Neural cell (in vitro differentiated cells): ENCODE measurements at regions not wholly inside any gene's neighbourhood (a gene's known extent, or its start where the extent isn't known, plus 50 kb on each side); places are given as distances from the start of the nearest gene placed in this dataset.

Experiments
- H2AFZ ChIP-seq: fragments of 200-600, 300-800 bp; sonication (generic), shearing (Covaris generic); 2 replicates; pipeline ENCODE4 v1.6.0; 2014; ENCODE audit warnings: low read depth, mild to moderate bottlenecking, antibody characterized with exemption, low read length, moderate library complexity
- H3F3A ChIP-seq: fragments of 200-600 bp; shearing (Covaris generic); 2 replicates; pipeline ENCODE4 v1.6.1; 2016; ENCODE audit warnings: mild to moderate bottlenecking, moderate library complexity, mixed read lengths, antibody characterized with exemption, low read length; ENCODE audit not compliant: insufficient read depth, poor library complexity, severe bottlenecking
- H3K27ac ChIP-seq: fragments of 200-600, 300-800 bp; sonication (generic), shearing (Covaris generic); 2 replicates; pipeline ENCODE4 v1.5.1; 2014; ENCODE audit warnings: mild to moderate bottlenecking, low read length, moderate library complexity
- H3K27me3 ChIP-seq: fragments of 300-800, 200-600 bp; sonication (generic), shearing (Covaris generic); 2 replicates; pipeline ENCODE4 v1.6.0; 2014; ENCODE audit warnings: mild to moderate bottlenecking, low read depth, low read length, moderate library complexity; ENCODE audit not compliant: insufficient read depth
- H3K36me3 ChIP-seq: fragments of 300-800, 200-600 bp; sonication (generic), shearing (Covaris generic); 2 replicates; pipeline ENCODE4 v1.5.1; 2014; ENCODE audit warnings: mild to moderate bottlenecking, antibody characterized with exemption, low read length, moderate library complexity; ENCODE audit not compliant: insufficient read depth
- H3K4me2 ChIP-seq: fragments of 300-800, 200-600 bp; sonication (generic), shearing (Covaris generic); 2 replicates; pipeline ENCODE4 v1.6.0; 2014; ENCODE audit warnings: mild to moderate bottlenecking, low read length
- H3K4me3 ChIP-seq: fragments of 300-800, 200-600 bp; sonication (generic), shearing (Covaris generic); 2 replicates; pipeline ENCODE4 v1.5.1; 2014; ENCODE audit warnings: mild to moderate bottlenecking, low read length, moderate library complexity
- H3K79me2 ChIP-seq: fragments of 200-600 bp; shearing (Covaris generic); replicated peaks from 2 replicates; pipeline ENCODE4 v1.6.0; 2014; ENCODE audit warnings: mild to moderate bottlenecking, low read length, moderate library complexity; ENCODE audit not compliant: insufficient read depth
- H3K9ac ChIP-seq: fragments of 300-800, 200-600 bp; sonication (generic), shearing (Covaris generic); 2 replicates; pipeline ENCODE4 v1.6.1; 2016; ENCODE audit warnings: mild to moderate bottlenecking, low read length, mixed read lengths
- H3K9me2 ChIP-seq: fragments of 200-600 bp; shearing (Covaris generic); 2 replicates; pipeline ENCODE4 v1.6.1; 2016; ENCODE audit warnings: mild to moderate bottlenecking, low read length, mixed read lengths; ENCODE audit not compliant: insufficient read depth
- H3K9me3 ChIP-seq: fragments of 200-600, 300-800 bp; sonication (generic), shearing (Covaris generic); 2 replicates; pipeline ENCODE4 v1.6.1; 2016; ENCODE audit warnings: mild to moderate bottlenecking, mixed run types, low read length, moderate library complexity, mixed read lengths
- H4K20me1 ChIP-seq: fragments of 200-600 bp; shearing (Covaris generic); 2 replicates; pipeline ENCODE4 v1.6.1; 2016; ENCODE audit warnings: mild to moderate bottlenecking, mixed run types; ENCODE audit not compliant: insufficient read depth
- EP300 ChIP-seq: fragments of 450-650 bp; conservative IDR thresholded peaks from 2 replicates; pipeline ENCODE4 v1.6.1; 2014; ENCODE audit warnings: antibody characterized with exemption, mild to moderate bottlenecking, moderate library complexity; ENCODE audit not compliant: poor library complexity, severe bottlenecking
- EZH2 ChIP-seq: fragments of 200-600, 300-800 bp; shearing (Covaris generic), sonication (generic); IDR thresholded peaks from 2 replicates; pipeline ENCODE4 v1.6.1; 2014; ENCODE audit warnings: antibody characterized with exemption, low read length, borderline replicate concordance, mild to moderate bottlenecking; ENCODE audit not compliant: insufficient read depth, poor library complexity, severe bottlenecking
- MXI1 ChIP-seq: fragments of 450-650 bp; conservative IDR thresholded peaks from 2 replicates; pipeline ENCODE4 v1.6.1; 2014; ENCODE audit warnings: antibody characterized with exemption, mild to moderate bottlenecking; ENCODE audit not compliant: poor library complexity, severe bottlenecking
- POLR2AphosphoS5 ChIP-seq: IDR thresholded peaks from 2 replicates; pipeline ENCODE4 v1.6.1; 2012
- RAD21 ChIP-seq: fragments of 450-650 bp; conservative IDR thresholded peaks from 2 replicates; pipeline ENCODE4 v1.6.1; 2014; ENCODE audit warnings: antibody characterized with exemption, mild to moderate bottlenecking, moderate library complexity
- SMC3 ChIP-seq: fragments of 450-650 bp; conservative IDR thresholded peaks from 2 replicates; pipeline ENCODE4 v1.6.1; 2014; ENCODE audit warnings: antibody characterized with exemption, mild to moderate bottlenecking, moderate library complexity; ENCODE audit not compliant: poor library complexity
- TAF1 ChIP-seq: IDR thresholded peaks from 2 replicates; pipeline ENCODE4 v1.6.1; 2012; ENCODE audit warnings: low read depth
- TF ChIP-seq, protein P1 (sequence below): fragments of 450-650 bp; IDR thresholded peaks from 2 replicates; pipeline ENCODE4 v1.5.1; 2014; ENCODE audit warnings: antibody characterized with exemption, mild to moderate bottlenecking, moderate library complexity; ENCODE audit not compliant: poor library complexity, severe bottlenecking
- TF ChIP-seq, protein P2 (sequence below): IDR thresholded peaks from 2 replicates; pipeline ENCODE4 v1.6.1; 2012; ENCODE audit warnings: borderline replicate concordance

DNA sequence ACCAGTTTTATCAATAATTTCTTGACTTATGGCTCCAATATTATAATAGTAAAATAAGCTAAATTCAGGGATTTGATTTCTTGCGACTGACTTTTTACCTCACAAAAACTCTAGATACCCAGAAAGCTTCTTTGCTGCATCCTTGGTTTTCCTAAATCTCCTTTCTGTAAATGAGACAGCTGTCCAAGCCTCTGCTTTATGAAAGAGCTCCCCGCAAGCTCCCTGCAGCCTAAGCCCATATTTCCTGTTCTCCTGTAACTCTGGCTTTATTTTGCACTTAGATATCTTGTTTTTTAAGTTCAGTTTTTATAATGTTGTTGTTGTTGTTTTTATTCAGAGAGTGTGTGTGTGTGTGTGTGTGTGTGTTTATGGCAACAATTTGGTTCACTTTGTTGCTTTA lies 361.7 kb upstream of the PKDCC start:
- H3K9me3 ChIP-seq, result no peaks in the 10 kb centered on the region
- no peak overlapping the region for H3K27ac ChIP-seq
- H3K4me2 ChIP-seq, result no peak overlapping the region
- H3K27me3 ChIP-seq, result no peaks in the 10 kb centered on the region
- TF ChIP-seq MXI1, result no peak
- no peak for TF ChIP-seq POLR2AphosphoS5
- no peak for TF ChIP-seq TAF1
- TF ChIP-seq, protein P1, sequence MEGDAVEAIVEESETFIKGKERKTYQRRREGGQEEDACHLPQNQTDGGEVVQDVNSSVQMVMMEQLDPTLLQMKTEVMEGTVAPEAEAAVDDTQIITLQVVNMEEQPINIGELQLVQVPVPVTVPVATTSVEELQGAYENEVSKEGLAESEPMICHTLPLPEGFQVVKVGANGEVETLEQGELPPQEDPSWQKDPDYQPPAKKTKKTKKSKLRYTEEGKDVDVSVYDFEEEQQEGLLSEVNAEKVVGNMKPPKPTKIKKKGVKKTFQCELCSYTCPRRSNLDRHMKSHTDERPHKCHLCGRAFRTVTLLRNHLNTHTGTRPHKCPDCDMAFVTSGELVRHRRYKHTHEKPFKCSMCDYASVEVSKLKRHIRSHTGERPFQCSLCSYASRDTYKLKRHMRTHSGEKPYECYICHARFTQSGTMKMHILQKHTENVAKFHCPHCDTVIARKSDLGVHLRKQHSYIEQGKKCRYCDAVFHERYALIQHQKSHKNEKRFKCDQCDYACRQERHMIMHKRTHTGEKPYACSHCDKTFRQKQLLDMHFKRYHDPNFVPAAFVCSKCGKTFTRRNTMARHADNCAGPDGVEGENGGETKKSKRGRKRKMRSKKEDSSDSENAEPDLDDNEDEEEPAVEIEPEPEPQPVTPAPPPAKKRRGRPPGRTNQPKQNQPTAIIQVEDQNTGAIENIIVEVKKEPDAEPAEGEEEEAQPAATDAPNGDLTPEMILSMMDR, result no peak
- TF ChIP-seq RAD21, result no peak
- TF ChIP-seq EZH2, result no peak
- TF ChIP-seq SMC3, result no peak
- TF ChIP-seq, protein P2, sequence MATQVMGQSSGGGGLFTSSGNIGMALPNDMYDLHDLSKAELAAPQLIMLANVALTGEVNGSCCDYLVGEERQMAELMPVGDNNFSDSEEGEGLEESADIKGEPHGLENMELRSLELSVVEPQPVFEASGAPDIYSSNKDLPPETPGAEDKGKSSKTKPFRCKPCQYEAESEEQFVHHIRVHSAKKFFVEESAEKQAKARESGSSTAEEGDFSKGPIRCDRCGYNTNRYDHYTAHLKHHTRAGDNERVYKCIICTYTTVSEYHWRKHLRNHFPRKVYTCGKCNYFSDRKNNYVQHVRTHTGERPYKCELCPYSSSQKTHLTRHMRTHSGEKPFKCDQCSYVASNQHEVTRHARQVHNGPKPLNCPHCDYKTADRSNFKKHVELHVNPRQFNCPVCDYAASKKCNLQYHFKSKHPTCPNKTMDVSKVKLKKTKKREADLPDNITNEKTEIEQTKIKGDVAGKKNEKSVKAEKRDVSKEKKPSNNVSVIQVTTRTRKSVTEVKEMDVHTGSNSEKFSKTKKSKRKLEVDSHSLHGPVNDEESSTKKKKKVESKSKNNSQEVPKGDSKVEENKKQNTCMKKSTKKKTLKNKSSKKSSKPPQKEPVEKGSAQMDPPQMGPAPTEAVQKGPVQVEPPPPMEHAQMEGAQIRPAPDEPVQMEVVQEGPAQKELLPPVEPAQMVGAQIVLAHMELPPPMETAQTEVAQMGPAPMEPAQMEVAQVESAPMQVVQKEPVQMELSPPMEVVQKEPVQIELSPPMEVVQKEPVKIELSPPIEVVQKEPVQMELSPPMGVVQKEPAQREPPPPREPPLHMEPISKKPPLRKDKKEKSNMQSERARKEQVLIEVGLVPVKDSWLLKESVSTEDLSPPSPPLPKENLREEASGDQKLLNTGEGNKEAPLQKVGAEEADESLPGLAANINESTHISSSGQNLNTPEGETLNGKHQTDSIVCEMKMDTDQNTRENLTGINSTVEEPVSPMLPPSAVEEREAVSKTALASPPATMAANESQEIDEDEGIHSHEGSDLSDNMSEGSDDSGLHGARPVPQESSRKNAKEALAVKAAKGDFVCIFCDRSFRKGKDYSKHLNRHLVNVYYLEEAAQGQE, result no peak
- TF ChIP-seq EP300, result no peak
- no peaks in the 10 kb centered on the region for H3F3A ChIP-seq
- H3K9me2 ChIP-seq, result no peaks in the 10 kb centered on the region
- H3K36me3 ChIP-seq, result no peaks in the 10 kb centered on the region
- no peaks in the 10 kb centered on the region for H3K79me2 ChIP-seq
- no peaks in the 10 kb centered on the region for H4K20me1 ChIP-seq
- H3K4me3 ChIP-seq, result no peak overlapping the region
- no peak overlapping the region for H2AFZ ChIP-seq
- no peak overlapping the region for H3K9ac ChIP-seq

DNA sequence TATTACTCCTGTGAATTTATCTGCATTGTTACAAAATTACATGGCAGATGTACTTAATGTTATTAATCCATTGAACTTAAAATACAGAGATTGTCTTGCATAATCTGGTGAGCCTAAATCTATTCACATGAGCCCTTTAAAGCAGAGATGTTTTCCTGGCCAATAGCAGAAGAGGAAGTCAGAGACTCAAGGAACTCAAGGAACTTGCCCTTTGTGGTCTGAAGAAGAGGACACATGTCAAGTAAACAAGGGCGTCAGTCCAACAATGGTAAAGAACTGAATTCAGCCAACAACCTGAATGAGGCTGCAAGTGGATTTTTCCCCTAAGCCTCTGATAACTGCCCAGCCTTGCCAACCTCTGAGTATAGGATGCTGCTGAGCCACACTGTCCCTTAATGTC lies 356.3 kb upstream of the PKDCC start:
- Histone ChIP-seq H3K9me2 (no peaks in the 10 kb centered on the region), H3K4me2 (no peak overlapping the region), H3K27me3 (no peaks in the 10 kb centered on the region), H4K20me1 (no peaks in the 10 kb centered on the region), H3K4me3 (no peak overlapping the region), H3K9me3 (no peaks in the 10 kb centered on the region), H3K9ac (no peak overlapping the region), H3K27ac (no peak overlapping the region), H2AFZ (no peak overlapping the region), H3F3A (no peaks in the 10 kb centered on the region), H3K79me2 (no peaks in the 10 kb centered on the region), H3K36me3 (no peaks in the 10 kb centered on the region)
- no peak for TF ChIP-seq MXI1
- TF ChIP-seq, protein P1, result no peak
- no peak for TF ChIP-seq TAF1
- no peak for TF ChIP-seq EZH2
- no peak for TF ChIP-seq SMC3
- TF ChIP-seq, protein P2, result no peak
- no peak for TF ChIP-seq POLR2AphosphoS5
- TF ChIP-seq EP300, result no peak
- no peak for TF ChIP-seq RAD21
